Caco-2 (cell line): ENCODE measurements at regions not wholly inside any gene's neighbourhood (a gene's known extent, or its start where the extent isn't known, plus 50 kb on each side); places are given as distances from the start of the nearest gene placed in this dataset.

Experiments
- BruUV-seq: library from RNA; stranded (reverse); fragments of 400-500 nt; replicated peaks from 2 replicates; lab custom pipeline; 2021; lab: Mats Ljungman, UMichigan
- CTCF ChIA-PET: fragments of 300-600 bp; sonication (Branson Sonifier 250); formaldehyde crosslinking; loops from one replicate; lab custom pipeline; 2022; ENCODE audit warnings: antibody characterized with exemption; lab: Charles Lee
- POLR2A ChIA-PET: fragments of 300-600 bp; sonication (Branson Sonifier 250); formaldehyde crosslinking; loops from one replicate; lab custom pipeline; 2022; ENCODE audit warnings: antibody characterized with exemption; lab: Charles Lee
- DNase-seq, 2 experiments: peaks; one replicate each; pipeline versions ENCODE4 v3.0.0 to v3.0.0-alpha.2; 2020 to 2022
- H3K27me3 ChIP-seq: replicated peaks from 2 replicates; pipeline ENCODE4 v1.6.0; 2011; ENCODE audit warnings: low read length; ENCODE audit not compliant: control insufficient read depth, insufficient read depth
- H3K36me3 ChIP-seq: 2 replicates; pipeline ENCODE4 v1.5.1; 2011; ENCODE audit warnings: low read length; ENCODE audit not compliant: control insufficient read depth, insufficient read depth
- H3K4me1 ChIP-seq: fragments of 250-450 bp; sonication (Bioruptor Pico); 2 replicates; pipeline ENCODE4 v1.5.1; 2020; ENCODE audit warnings: mild to moderate bottlenecking
- H3K4me3 ChIP-seq: 2 replicates; pipeline ENCODE4 v1.5.1; 2011; ENCODE audit warnings: low read depth, mild to moderate bottlenecking, control low read depth, low read length
- H3K9me3 ChIP-seq: fragments of 250-450 bp; sonication (Bioruptor Pico); 2 replicates; pipeline ENCODE4 v1.5.1; 2020; ENCODE audit warnings: mild to moderate bottlenecking, moderate library complexity
- H3K27ac Mint-ChIP-seq: one replicate; pipeline ENCODE4 v1.8.0; 2022; ENCODE audit warnings: mixed read lengths; ENCODE audit not compliant: unreplicated experiment
- H3K27me3 Mint-ChIP-seq: one replicate; pipeline ENCODE4 v1.8.0; 2022; ENCODE audit warnings: mixed read lengths; ENCODE audit not compliant: insufficient read depth, unreplicated experiment
- H3K36me3 Mint-ChIP-seq: one replicate; pipeline ENCODE4 v1.8.0; 2022; ENCODE audit warnings: mild to moderate bottlenecking, mixed read lengths; ENCODE audit not compliant: insufficient read depth, unreplicated experiment
- H3K4me1 Mint-ChIP-seq: one replicate; pipeline ENCODE4 v1.8.0; 2022; ENCODE audit warnings: low read depth, mixed read lengths; ENCODE audit not compliant: unreplicated experiment
- H3K4me3 Mint-ChIP-seq: one replicate; pipeline ENCODE4 v1.8.0; 2022; ENCODE audit warnings: mild to moderate bottlenecking, moderate library complexity, mixed read lengths; ENCODE audit not compliant: unreplicated experiment
- H3K9me3 Mint-ChIP-seq: one replicate; pipeline ENCODE4 v1.8.0; 2022; ENCODE audit warnings: mixed read lengths; ENCODE audit not compliant: unreplicated experiment
- intact Hi-C: fragments of 100-400 bp; cut with micrococcal nuclease; formaldehyde crosslinking; loops from one replicate; pipeline ENCODE4 v1.10.0; 2022; ENCODE audit not compliant: unreplicated experiment
- TF ChIP-seq, protein P1 (sequence below), 2 experiments: fragments of 200-600 bp in 1 of 2; IDR thresholded peaks; 1 replicate in 1 of 2; 2 replicates in 1 of 2; pipeline versions ENCODE4 v1.5.1 to v1.8.0; 2011 to 2022; ENCODE audit warnings: antibody characterized with exemption in 1 of 2, control low read depth in 1 of 2, inconsistent platforms in 1 of 2, low read depth in 1 of 2, low read length in 1 of 2, mild to moderate bottlenecking in 1 of 2, moderate library complexity in 1 of 2; ENCODE audit not compliant: insufficient read depth in 1 of 2, severe bottlenecking in 1 of 2, unreplicated experiment in 1 of 2

DNA sequence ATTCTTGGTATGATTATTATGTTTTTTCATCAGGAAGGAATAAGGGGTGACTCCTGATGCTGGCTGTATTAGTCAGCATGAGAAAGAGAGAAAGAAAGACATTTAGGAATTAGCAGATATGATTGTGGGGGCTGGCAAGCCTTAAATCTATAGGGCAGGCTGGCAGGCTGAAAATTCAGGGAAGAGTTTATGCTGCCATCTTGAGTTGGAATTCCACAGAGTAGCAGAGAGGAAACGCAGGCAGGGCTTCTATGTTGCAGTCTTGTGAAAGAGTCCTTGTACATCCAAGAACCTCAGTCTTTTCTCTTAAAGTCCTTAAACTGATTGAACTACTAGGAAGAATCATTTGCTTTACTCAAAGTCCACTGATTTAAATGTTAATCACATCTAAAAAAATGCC lies 262.7 kb upstream of the SLC10A2 start:
- H3K4me1 ChIP-seq = no peaks in the 10 kb centered on the region
- Mint-ChIP-seq H3K27ac (no peak overlapping the region), H3K4me1 (no peaks in the 10 kb centered on the region), H3K9me3 (no peaks in the 10 kb centered on the region), H3K36me3 (no peaks in the 10 kb centered on the region), H3K4me3 (no peak overlapping the region), H3K27me3 (no peaks in the 10 kb centered on the region)
- CTCF ChIA-PET = no interaction called here
- H3K9me3 ChIP-seq = no peaks in the 10 kb centered on the region
- POLR2A ChIA-PET = no interaction called here
- BruUV-seq = no TSS peak
- H3K36me3 ChIP-seq = no peaks in the 10 kb centered on the region
- no peak for DNase-seq
- TF ChIP-seq, protein P1, sequence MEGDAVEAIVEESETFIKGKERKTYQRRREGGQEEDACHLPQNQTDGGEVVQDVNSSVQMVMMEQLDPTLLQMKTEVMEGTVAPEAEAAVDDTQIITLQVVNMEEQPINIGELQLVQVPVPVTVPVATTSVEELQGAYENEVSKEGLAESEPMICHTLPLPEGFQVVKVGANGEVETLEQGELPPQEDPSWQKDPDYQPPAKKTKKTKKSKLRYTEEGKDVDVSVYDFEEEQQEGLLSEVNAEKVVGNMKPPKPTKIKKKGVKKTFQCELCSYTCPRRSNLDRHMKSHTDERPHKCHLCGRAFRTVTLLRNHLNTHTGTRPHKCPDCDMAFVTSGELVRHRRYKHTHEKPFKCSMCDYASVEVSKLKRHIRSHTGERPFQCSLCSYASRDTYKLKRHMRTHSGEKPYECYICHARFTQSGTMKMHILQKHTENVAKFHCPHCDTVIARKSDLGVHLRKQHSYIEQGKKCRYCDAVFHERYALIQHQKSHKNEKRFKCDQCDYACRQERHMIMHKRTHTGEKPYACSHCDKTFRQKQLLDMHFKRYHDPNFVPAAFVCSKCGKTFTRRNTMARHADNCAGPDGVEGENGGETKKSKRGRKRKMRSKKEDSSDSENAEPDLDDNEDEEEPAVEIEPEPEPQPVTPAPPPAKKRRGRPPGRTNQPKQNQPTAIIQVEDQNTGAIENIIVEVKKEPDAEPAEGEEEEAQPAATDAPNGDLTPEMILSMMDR (IDR thresholded peaks at IDR 0.05; ENCODE audit: insufficient read depth in 1 of 2, low read depth in 1 of 2, low read length in 1 of 2, severe bottlenecking in 1 of 2, unreplicated experiment in 1 of 2) = no peak
- H3K4me3 ChIP-seq = no peak overlapping the region
- no peaks in the 10 kb centered on the region for H3K27me3 ChIP-seq
- intact Hi-C loops = loop anchor here (1.0 kb wide), 1 partner anchor 141 kb away; no protein-coding TSS in a partner anchor

DNA sequence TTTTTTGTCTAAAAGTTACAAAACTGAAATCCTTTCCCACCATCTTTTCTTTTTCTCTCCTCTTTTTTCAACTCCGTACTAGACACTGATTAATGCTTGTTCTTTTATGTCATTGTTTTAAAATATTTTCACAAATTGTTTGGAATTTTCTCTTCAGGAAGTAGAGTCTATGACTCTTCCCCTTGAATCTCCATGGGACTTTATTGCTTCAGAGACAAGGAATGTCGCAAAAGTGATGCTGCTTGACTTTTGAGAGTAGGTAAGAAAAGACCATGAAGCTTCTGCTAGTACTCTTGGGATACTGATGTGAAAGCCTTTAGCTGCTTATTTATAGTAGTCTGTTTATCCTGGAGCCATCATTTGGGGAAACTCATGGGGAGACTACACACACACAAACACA lies 260.1 kb upstream of the SLC10A2 start:
- Histone ChIP-seq H3K36me3 (no peaks in the 10 kb centered on the region), H3K27me3 (no peaks in the 10 kb centered on the region), H3K4me1 (no peaks in the 10 kb centered on the region), H3K9me3 (no peaks in the 10 kb centered on the region), H3K4me3 (no peak overlapping the region)
- Mint-ChIP-seq H3K36me3 (no peaks in the 10 kb centered on the region), H3K27ac (no peak overlapping the region), H3K4me3 (no peak overlapping the region), H3K4me1 (no peaks in the 10 kb centered on the region), H3K27me3 (no peaks in the 10 kb centered on the region), H3K9me3 (peaks cover 10% of the 10 kb centered on the region)
- DNase-seq = no peak
- CTCF ChIA-PET = interaction anchor here (0.8 kb wide), 1 partner anchor 30 kb away, joined by 4 read pairs; no protein-coding TSS in a partner anchor
- POLR2A ChIA-PET = no interaction called here
- no TSS peak for BruUV-seq
- intact Hi-C loops = no loop called here
- TF ChIP-seq, protein P1 (IDR thresholded peaks at IDR 0.05; ENCODE audit: insufficient read depth in 1 of 2, low read depth in 1 of 2, low read length in 1 of 2, severe bottlenecking in 1 of 2, unreplicated experiment in 1 of 2) = no peak

DNA sequence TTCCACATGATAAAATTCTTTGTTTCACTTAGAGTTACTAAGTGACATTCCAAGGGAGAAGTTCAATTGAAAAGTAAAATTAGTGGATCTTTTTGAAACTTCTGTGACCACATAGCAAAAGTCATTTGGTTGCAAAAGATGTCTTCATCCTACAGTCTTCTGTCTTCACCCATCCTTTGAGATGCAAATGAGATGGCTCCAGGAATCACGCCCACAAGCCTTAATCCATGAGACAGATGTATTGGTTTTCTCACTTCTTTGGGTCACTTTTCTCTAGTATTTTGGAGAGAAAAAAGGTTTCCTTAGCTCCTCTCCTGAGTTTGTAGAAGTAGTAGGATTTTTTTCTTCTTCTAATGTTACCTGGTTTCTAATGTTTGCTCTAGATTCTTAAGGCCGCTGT lies 259.5 kb upstream of the SLC10A2 start:
- Histone ChIP-seq H3K4me1 (no peaks in the 10 kb centered on the region), H3K36me3 (no peaks in the 10 kb centered on the region), H3K9me3 (no peaks in the 10 kb centered on the region), H3K27me3 (no peaks in the 10 kb centered on the region), H3K4me3 (no peak overlapping the region)
- BruUV-seq = no TSS peak
- no peaks in the 10 kb centered on the region for H3K36me3 Mint-ChIP-seq
- peaks cover 10% of the 10 kb centered on the region for H3K9me3 Mint-ChIP-seq
- ChIA-PET POLR2A (no interaction called here), CTCF (no interaction called here)
- intact Hi-C loops = no loop called here
- H3K27me3 Mint-ChIP-seq = no peaks in the 10 kb centered on the region
- TF ChIP-seq, protein P1 (IDR thresholded peaks at IDR 0.05; ENCODE audit: insufficient read depth in 1 of 2, low read depth in 1 of 2, low read length in 1 of 2, severe bottlenecking in 1 of 2, unreplicated experiment in 1 of 2) = no peak
- no peak overlapping the region for H3K27ac Mint-ChIP-seq
- DNase-seq = no peak
- no peaks in the 10 kb centered on the region for H3K4me1 Mint-ChIP-seq
- H3K4me3 Mint-ChIP-seq = no peak overlapping the region
